Stimulated activated memory B cell treated with anti-CD40 and anti-IgM and Interleukin-4, amounts not matched to agents 10 μg/mL and 1 μg/mL and 100 μg/mL, for 72 hours (primary cell): ENCODE measurements at regions not wholly inside any gene's neighbourhood (a gene's known extent, or its start where the extent isn't known, plus 50 kb on each side); places are given as distances from the start of the nearest gene placed in this dataset.
"Not testable (repeated sequence)": the region's sequence is repeated elsewhere in the genome, so short reads cannot be mapped to it uniquely, and the experiment has no call there.

Source experiments
- ATAC-seq: fragments of 150-1000 bp; cut with Tn5 transposase; 2 replicates; pipeline ENCODE4 v1.10.0; 2021
- H3K27ac Mint-ChIP-seq: one replicate; pipeline ENCODE4 v1.8.0; 2022; ENCODE audit warnings: mild to moderate bottlenecking, mixed read lengths
- H3K27me3 Mint-ChIP-seq: one replicate; pipeline ENCODE4 v1.8.0; 2022; ENCODE audit warnings: mixed read lengths
- H3K36me3 Mint-ChIP-seq: one replicate; pipeline ENCODE4 v1.8.0; 2022; ENCODE audit warnings: mixed read lengths
- H3K4me1 Mint-ChIP-seq: one replicate; pipeline ENCODE4 v1.8.0; 2022; ENCODE audit warnings: mixed read lengths
- H3K4me3 Mint-ChIP-seq: one replicate; pipeline ENCODE4 v1.8.0; 2022; ENCODE audit warnings: mild to moderate bottlenecking, moderate library complexity, mixed read lengths
- H3K9me3 Mint-ChIP-seq: one replicate; pipeline ENCODE4 v1.8.0; 2022; ENCODE audit warnings: mixed read lengths

GRCh38 chr15:75792236-75792635 lies 51.0 kb upstream of the UBE2Q2 start:
- H3K4me1 Mint-ChIP-seq, H3K9me3 Mint-ChIP-seq, H3K36me3 Mint-ChIP-seq, H3K27ac Mint-ChIP-seq, H3K4me3 Mint-ChIP-seq: not testable (repeated sequence)
- ATAC-seq, result peak; percentile 8
- peaks cover 49% of the 10 kb centered on the region for H3K27me3 Mint-ChIP-seq

- no peaks in the 10 kb centered on the region for H3K36me3 Mint-ChIP-seq
- no peak overlapping the region for H3K4me3 Mint-ChIP-seq
- H3K27ac Mint-ChIP-seq, result no peak overlapping the region
- peaks cover 44% of the 10 kb centered on the region for H3K27me3 Mint-ChIP-seq
- ATAC-seq, result no peak
- no peaks in the 10 kb centered on the region for H3K4me1 Mint-ChIP-seq
- H3K9me3 Mint-ChIP-seq, result no peaks in the 10 kb centered on the region
These were observed 51.9 kb upstream of the UBE2Q2 start for GRCh38 chr15:75791337-75791713.

GRCh38 chr15:75790631-75791336 lies 52.5 kb upstream of the UBE2Q2 start:
- Mint-ChIP-seq H3K4me3 (no peak overlapping the region), H3K4me1 (no peaks in the 10 kb centered on the region), H3K27me3 (peaks cover 48% of the 10 kb centered on the region), H3K27ac (no peak overlapping the region), H3K36me3 (no peaks in the 10 kb centered on the region), H3K9me3 (no peaks in the 10 kb centered on the region)
- ATAC-seq, result no peak

- no peaks in the 10 kb centered on the region for H3K9me3 Mint-ChIP-seq
- no peak overlapping the region for H3K4me3 Mint-ChIP-seq
- no peak for ATAC-seq
- H3K4me1 Mint-ChIP-seq, result no peaks in the 10 kb centered on the region
- no peaks in the 10 kb centered on the region for H3K36me3 Mint-ChIP-seq
- peaks cover 44% of the 10 kb centered on the region for H3K27me3 Mint-ChIP-seq
- no peak overlapping the region for H3K27ac Mint-ChIP-seq
These were observed 56.7 kb upstream of the UBE2Q2 start for GRCh38 chr15:75786575-75786947.

DNA sequence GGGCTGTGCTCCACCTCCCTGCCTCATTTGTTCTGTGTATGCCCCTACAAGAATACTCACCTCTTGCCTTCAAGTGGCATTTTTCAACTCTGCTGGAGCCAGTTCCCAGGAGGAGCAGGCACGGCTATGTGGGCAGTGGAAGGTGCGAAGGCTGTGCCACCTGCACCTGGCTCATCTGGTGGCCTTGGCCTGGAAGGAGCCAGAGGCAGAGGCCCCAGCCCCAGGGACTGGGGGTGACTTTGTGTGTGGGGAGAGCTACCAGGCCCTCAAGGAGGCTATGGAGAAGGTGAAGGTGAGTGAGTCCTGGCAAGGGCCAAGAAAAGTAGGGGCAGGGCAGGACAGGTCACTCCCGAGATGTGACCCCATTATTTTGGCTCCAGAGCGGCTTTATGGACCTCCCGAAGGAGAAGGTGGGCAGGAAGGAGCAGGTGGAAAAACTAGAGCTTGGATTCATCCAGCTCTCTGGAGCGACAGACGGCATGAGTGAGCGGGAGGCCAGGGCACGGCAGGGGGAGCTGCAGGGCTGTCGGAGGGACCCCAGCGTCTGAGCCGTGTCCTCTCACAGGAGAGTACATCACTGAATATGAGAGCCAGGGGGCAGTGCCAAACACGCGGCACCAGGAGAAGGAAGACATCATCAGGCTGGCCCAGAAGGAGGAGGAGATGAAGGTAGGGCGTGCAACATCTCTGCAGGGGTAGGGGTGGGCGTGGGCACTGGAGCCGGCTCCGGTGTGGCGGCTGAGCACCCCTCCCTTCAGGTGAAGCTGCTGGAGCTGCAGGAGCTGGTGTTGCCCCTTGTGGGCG lies 57.3 kb upstream of the UBE2Q2 start:
- no peak for ATAC-seq
- Mint-ChIP-seq H3K4me3 (no peak overlapping the region), H3K36me3 (no peaks in the 10 kb centered on the region)

GRCh38 chr15:75784511-75785480 lies 58.5 kb upstream of the UBE2Q2 start:
- not testable (repeated sequence) for H3K4me3 Mint-ChIP-seq, H3K9me3 Mint-ChIP-seq, ATAC-seq, H3K27ac Mint-ChIP-seq, H3K36me3 Mint-ChIP-seq, H3K4me1 Mint-ChIP-seq
- peaks cover 51% of the 10 kb centered on the region for H3K27me3 Mint-ChIP-seq

More for the DNA sequence above, 57.3 kb upstream of the UBE2Q2 start:
- Mint-ChIP-seq H3K4me1 (no peaks in the 10 kb centered on the region), H3K9me3 (no peaks in the 10 kb centered on the region), H3K27me3 (peaks cover 45% of the 10 kb centered on the region), H3K27ac (no peak overlapping the region)

DNA sequence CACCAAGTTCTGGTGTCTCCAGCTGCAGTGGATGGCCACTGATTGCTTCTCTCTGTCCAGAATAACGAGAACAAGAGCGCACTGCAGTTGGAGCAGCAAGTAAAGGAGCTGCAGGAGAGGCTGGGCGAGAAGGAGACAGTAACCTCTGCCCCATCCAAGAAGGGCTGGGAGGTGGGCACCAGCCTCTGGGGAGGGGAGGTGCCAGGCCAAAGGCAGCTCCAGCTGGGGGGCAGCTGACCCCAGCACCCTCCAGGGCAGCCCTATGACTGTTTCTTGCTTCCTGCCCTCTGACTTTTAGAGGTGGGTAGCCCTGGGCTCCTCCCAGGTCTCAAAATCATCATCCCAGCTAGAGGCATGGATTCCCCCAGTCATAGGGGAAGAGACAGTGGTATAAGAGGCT lies 59.7 kb upstream of the UBE2Q2 start:
- not testable (repeated sequence) for H3K4me3 Mint-ChIP-seq, ATAC-seq, H3K4me1 Mint-ChIP-seq, H3K9me3 Mint-ChIP-seq, H3K27ac Mint-ChIP-seq, H3K36me3 Mint-ChIP-seq
- peaks cover 62% of the 10 kb centered on the region for H3K27me3 Mint-ChIP-seq

DNA sequence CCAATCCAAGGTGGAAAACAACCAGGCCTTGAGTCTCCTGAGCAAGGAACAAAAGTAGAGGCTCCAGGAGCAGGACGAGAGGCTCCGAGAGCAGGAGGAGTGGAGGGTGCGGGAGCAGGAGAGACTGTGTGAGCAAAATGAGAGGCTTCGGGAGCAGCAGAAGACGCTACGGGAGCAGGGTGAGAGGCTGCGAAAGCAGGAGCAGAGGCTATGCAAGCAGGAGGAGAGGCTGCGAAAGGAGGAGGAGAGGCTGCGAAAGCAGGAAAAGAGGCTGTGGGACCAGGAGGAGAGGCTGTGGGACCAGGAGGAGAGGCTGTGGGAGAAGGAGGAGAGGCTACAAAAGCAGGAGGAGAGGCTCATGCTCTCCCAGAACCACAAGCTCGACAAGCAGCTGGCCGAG lies 60.3 kb upstream of the UBE2Q2 start:
- H3K36me3 Mint-ChIP-seq, result no peaks in the 10 kb centered on the region
- no peaks in the 10 kb centered on the region for H3K9me3 Mint-ChIP-seq
- H3K4me1 Mint-ChIP-seq, result no peaks in the 10 kb centered on the region
- peaks cover 62% of the 10 kb centered on the region for H3K27me3 Mint-ChIP-seq
- H3K4me3 Mint-ChIP-seq, result no peak overlapping the region
- no peak for ATAC-seq
- no peak overlapping the region for H3K27ac Mint-ChIP-seq

DNA sequence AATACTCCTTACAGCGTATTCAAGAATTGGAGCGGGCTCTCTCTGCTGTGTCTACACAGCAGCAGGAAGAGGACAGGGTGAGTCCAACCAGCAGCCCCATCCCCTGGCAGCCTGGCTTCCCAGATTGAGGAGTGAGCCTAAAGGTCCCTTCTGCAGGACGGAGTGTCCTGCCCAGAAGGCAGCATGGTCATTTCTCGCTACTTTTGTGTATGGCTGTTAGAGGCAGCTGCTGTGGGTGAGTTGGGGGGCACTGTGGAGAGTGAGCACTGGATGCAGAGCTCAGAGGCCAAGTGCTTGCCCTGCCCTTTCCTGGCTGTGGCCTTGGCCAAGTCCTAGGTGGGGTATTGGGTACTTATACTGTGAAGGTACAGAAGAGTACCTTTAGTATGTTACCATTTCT lies 62.3 kb upstream of the UBE2Q2 start:
- H3K4me1 Mint-ChIP-seq, H3K4me3 Mint-ChIP-seq, H3K36me3 Mint-ChIP-seq, ATAC-seq, H3K27ac Mint-ChIP-seq, H3K9me3 Mint-ChIP-seq: not testable (repeated sequence)
- peaks cover 59% of the 10 kb centered on the region for H3K27me3 Mint-ChIP-seq

GRCh38 chr15:75779504-75779903 lies 63.7 kb upstream of the UBE2Q2 start:
- Mint-ChIP-seq H3K4me3 (no peak overlapping the region), H3K27ac (no peak overlapping the region), H3K9me3 (no peaks in the 10 kb centered on the region), H3K36me3 (no peaks in the 10 kb centered on the region), H3K4me1 (peaks cover 6% of the 10 kb centered on the region), H3K27me3 (peaks cover 51% of the 10 kb centered on the region)
- no peak for ATAC-seq

DNA sequence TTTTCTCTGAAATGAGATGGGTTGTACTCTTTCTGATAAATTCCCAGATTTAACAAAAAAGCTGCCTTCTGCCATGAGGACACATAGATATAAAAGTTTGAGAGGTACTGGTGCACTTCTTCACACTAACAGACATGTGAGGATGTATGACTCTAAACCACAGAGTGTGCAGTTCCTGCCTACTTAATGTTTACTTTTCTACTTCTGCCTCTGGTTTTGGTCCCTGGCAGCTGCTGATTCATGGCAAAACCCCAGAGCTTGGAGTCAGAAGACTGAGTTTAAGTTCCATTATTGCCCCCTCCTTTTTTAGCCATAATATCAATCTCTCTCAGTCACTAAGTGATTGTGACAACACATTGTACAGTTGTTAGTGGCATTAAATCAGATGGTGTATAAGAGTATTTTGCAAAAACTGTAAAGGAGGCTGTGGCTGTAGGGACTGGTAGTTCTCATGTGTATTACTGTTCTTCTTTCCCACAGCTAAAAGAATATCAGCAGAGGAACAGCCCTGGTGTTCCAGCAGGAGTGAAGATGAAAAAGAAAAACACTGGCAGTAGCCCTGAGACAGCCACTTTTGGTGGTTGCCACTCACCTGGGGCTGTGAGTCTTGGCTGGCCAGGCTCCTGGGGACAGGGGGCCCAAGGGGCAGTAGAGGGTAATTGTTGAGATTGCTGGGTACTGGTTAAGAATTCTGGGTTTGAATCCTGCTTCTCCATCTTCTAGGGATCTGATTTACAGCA lies 64.4 kb upstream of the CSPG4 start:
- H3K9me3 Mint-ChIP-seq, ATAC-seq, H3K27ac Mint-ChIP-seq, H3K4me3 Mint-ChIP-seq, H3K4me1 Mint-ChIP-seq, H3K36me3 Mint-ChIP-seq: not testable (repeated sequence)
- H3K27me3 Mint-ChIP-seq, result peaks cover 38% of the 10 kb centered on the region

DNA sequence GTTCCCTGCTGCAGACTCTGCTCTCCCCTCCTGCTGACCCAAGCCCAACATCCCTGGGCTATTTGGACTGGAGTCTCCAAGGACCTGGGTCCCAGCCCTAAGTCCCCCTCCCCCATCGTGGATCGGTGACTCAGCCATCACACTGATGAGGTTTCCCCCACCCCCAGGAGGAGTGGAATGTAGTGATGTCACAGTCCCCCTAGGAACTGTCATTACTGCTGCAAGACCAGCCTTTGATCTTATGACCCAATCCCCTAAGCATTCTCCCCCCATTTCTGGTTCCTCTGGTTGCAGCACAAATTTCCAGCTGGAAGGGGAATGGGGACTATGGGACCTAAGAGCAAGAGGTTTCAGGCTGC lies 63.4 kb upstream of the CSPG4 start:
- H3K4me1 Mint-ChIP-seq, result peaks cover 6% of the 10 kb centered on the region
- ATAC-seq, result no peak

GRCh38 chr15:75775296-75776064 lies 62.8 kb upstream of the CSPG4 start:
- Mint-ChIP-seq H3K36me3 (no peaks in the 10 kb centered on the region), H3K4me1 (peaks cover 6% of the 10 kb centered on the region), H3K27me3 (peaks cover 23% of the 10 kb centered on the region), H3K9me3 (no peaks in the 10 kb centered on the region), H3K27ac (no peak overlapping the region), H3K4me3 (no peak overlapping the region)
- no peak for ATAC-seq

More for the DNA sequence above, 63.4 kb upstream of the CSPG4 start:
- H3K4me3 Mint-ChIP-seq, result no peak overlapping the region
- H3K9me3 Mint-ChIP-seq, result no peaks in the 10 kb centered on the region
- H3K27ac Mint-ChIP-seq, result no peak overlapping the region
- no peaks in the 10 kb centered on the region for H3K36me3 Mint-ChIP-seq
- peaks cover 28% of the 10 kb centered on the region for H3K27me3 Mint-ChIP-seq

DNA sequence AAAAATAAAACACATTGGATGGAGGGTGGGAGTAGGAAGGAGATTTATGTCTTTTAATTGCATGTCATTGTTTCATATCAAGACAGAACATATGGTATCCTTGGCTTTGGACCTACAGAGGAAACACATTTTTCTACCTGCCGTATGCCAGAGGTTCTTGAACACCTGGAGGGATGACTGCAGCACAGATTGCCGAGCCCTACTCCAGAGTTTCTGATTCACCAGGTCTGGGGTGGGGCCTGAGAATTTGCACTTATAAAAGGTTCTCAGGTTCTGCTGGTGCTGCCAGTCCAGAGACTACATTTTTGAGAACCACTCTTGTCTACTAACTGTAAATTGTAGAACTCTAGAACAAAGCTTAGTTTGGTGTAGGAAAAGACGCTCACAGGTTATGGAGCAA lies 61.3 kb upstream of the CSPG4 start:
- H3K4me3 Mint-ChIP-seq, H3K36me3 Mint-ChIP-seq, H3K4me1 Mint-ChIP-seq, H3K9me3 Mint-ChIP-seq, ATAC-seq, H3K27ac Mint-ChIP-seq: not testable (repeated sequence)
- peaks cover 13% of the 10 kb centered on the region for H3K27me3 Mint-ChIP-seq
